Endothelial cell of umbilical vein (primary cell): ENCODE measurements at regions not wholly inside any gene's neighbourhood (a gene's known extent, or its start where the extent isn't known, plus 50 kb on each side); places are given as distances from the start of the nearest gene placed in this dataset.

Experiments used
- CTCF ChIP-seq, 2 donors: IDR thresholded peaks; 1 replicate in 1 of 2; 2 replicates in 1 of 2; pipeline ENCODE4 v1.5.1; 2011; ENCODE audit warnings: low read length in 2 of 2, mild to moderate bottlenecking in 2 of 2, moderate library complexity in 2 of 2, control low read depth in 1 of 2, inconsistent platforms in 1 of 2, low read depth in 1 of 2; ENCODE audit not compliant: insufficient read depth in 1 of 2; ENCODE audit errors: extremely low read depth in 1 of 2
- EZH2 ChIP-seq: IDR thresholded peaks from 2 replicates; pipeline ENCODE4 v1.6.1; 2012; ENCODE audit warnings: borderline replicate concordance, low read depth, mild to moderate bottlenecking, moderate library complexity, low read length, inconsistent platforms; ENCODE audit not compliant: severe bottlenecking
- FOS ChIP-seq: IDR thresholded peaks from 2 replicates; pipeline ENCODE4 v1.6.1; 2011; ENCODE audit warnings: mild to moderate bottlenecking, low read length, moderate library complexity, borderline replicate concordance; ENCODE audit not compliant: insufficient read depth
- GATA2 ChIP-seq: IDR thresholded peaks from 2 replicates; pipeline ENCODE4 v1.7.0; 2011; ENCODE audit warnings: low read depth, mild to moderate bottlenecking, moderate library complexity, mixed read lengths, low read length; ENCODE audit not compliant: insufficient read length, insufficient read depth
- MAX ChIP-seq: IDR thresholded peaks from 2 replicates; pipeline ENCODE4 v1.6.1; 2011; ENCODE audit not compliant: insufficient read depth, insufficient read length
- MYC ChIP-seq: IDR thresholded peaks from one replicate; pipeline ENCODE4 v1.6.1; 2011; ENCODE audit warnings: mild to moderate bottlenecking, low read depth, low read length
- POLR2A ChIP-seq: IDR thresholded peaks from 2 replicates; pipeline ENCODE4 v1.6.1; 2012; ENCODE audit warnings: low read depth, mild to moderate bottlenecking, control low read depth, low read length
- POLR2AphosphoS5 ChIP-seq: IDR thresholded peaks from 2 replicates; pipeline ENCODE4 v1.6.1; 2012; ENCODE audit warnings: low read depth, mild to moderate bottlenecking, control low read depth, low read length, moderate library complexity; ENCODE audit not compliant: insufficient read depth

- TF ChIP-seq POLR2AphosphoS5, result no peak
- no peak for TF ChIP-seq MYC
- TF ChIP-seq POLR2A, result no peak
- TF ChIP-seq CTCF (IDR thresholded peaks at IDR 0.05; ENCODE audit: extremely low read depth in 1 of 2, insufficient read depth in 1 of 2, low read depth in 1 of 2, low read length in 2 of 2), result no peak
- TF ChIP-seq FOS, result no peak
- TF ChIP-seq EZH2, result no peak
- TF ChIP-seq MAX, result no peak
- no peak for TF ChIP-seq GATA2
Observed at GRCh38 chr4:14878681-14879080, 123.6 kb upstream of the CPEB2 start.
